HG03378 (cell line): ENCODE measurements at regions not wholly inside any gene's neighbourhood (a gene's known extent, or its start where the extent isn't known, plus 50 kb on each side); places are given as distances from the start of the nearest gene placed in this dataset.

Source experiments
- ATAC-seq: cut with Tn5 transposase; IDR thresholded peaks from one replicate; pipeline ENCODE4 v1.9.1; 2021; ENCODE audit warnings: mild to moderate bottlenecking, moderate library complexity; ENCODE audit not compliant: unreplicated experiment

DNA sequence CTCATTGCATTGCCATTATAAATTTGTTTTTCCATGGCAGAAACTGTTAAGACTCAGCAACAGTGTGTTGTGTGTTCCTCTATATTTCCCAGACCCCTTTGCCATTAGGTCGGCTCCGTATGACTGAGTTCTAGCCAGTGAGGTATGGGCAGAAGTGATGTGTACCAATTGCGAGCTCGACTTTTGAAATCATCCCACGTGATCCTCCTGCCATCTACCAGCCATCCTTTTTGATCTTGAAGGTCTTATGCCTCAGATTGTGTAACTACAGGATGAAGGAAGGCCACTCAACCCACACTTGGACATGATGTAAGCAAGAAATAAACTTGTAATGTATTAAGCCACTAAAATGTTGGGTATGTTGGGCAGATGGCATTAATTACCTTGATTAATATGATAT lies 562.3 kb downstream of the PDCD6IP start:
- ATAC-seq = no peak

GRCh38 chr3:34361921-34362320 lies 563.5 kb downstream of the PDCD6IP start:
- peak; percentile 96 for ATAC-seq

DNA sequence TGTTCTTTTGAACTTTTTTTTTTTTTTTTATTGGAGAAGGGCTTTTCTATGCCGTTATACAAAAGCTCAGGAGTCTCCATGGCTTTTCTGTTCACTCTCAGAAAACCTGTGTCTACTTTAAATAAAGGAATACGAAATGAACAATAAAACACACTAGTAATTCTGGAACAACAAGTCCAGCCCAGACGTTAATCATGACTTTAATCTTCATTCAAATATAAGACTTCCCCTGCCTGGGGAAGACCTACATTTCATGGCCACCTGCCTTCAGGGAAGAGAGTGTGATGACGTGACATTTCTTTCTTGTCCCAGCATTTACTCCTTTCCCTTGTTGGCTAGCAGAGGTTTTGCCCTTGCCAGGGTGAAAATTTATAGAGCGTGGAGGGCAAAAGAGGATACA lies 564.5 kb downstream of the PDCD6IP start:
- no peak for ATAC-seq

DNA sequence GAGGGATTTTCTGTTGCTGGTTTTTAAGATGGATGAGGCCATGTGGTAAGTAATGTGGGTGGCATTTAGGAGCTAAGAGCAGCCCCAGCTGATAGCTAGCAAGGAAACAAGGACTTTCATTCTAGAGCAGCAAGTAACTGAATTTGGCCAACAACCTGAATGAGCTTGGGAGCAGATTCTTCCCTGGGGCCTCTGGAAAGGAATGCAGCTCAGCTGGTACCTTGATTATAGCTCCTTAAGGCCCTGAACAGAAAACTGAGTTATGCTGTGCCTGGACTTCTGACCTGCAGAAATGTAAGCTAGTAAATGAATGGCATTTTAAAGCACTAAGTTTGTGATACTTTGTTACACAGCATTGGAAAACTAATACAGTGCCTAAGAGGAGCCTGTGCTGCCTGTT lies 565.5 kb downstream of the PDCD6IP start:
- ATAC-seq = no peak

DNA sequence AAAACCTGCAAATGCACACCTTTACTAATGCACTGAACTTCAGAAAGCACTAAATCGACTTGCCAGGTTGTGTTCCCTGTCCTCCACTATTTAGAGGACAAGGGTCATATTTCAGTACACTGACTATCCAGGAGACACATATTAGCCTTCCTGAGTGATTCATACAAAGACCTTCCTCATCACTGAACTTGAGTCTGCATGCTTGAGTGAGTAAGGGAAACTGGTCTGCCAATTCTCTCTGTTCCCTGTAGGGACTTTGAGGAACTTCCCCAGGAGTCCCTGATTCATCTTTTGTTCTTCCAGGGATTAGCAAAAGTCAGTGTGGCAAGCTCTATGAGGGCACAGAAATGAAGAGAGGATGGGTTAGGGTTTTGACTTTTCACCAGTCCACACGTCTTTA lies 565.9 kb downstream of the PDCD6IP start:
- no peak for ATAC-seq

GRCh38 chr3:34365231-34365630 lies 566.8 kb downstream of the PDCD6IP start:
- ATAC-seq = no peak

DNA sequence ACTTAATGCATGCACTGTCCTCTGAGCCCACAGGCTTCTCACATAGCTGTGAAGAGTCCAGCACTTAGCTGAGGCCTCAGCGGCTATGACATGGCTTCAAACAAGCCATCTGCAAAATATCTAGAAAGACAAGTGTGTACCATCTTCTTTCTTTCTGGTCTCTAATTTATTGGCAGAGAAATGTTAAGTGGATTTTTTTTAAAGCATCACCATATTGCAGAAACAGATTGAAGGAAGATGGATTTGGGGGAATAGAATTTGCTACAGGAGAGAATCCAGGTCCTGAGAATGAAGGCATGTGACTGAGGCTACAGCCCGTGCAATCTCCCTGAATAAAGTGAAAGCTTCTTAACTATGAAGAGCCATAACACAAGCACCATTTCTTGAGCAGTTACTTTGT lies 567.3 kb downstream of the PDCD6IP start:
- ATAC-seq = no peak

GRCh38 chr3:34367521-34367920 lies 569.1 kb downstream of the PDCD6IP start:
- ATAC-seq = no peak

- no peak for ATAC-seq
These were observed 576.1 kb downstream of the PDCD6IP start for GRCh38 chr3:34374521-34374920.

- ATAC-seq = no peak
These were observed 578.3 kb downstream of the PDCD6IP start for GRCh38 chr3:34376691-34377090.

DNA sequence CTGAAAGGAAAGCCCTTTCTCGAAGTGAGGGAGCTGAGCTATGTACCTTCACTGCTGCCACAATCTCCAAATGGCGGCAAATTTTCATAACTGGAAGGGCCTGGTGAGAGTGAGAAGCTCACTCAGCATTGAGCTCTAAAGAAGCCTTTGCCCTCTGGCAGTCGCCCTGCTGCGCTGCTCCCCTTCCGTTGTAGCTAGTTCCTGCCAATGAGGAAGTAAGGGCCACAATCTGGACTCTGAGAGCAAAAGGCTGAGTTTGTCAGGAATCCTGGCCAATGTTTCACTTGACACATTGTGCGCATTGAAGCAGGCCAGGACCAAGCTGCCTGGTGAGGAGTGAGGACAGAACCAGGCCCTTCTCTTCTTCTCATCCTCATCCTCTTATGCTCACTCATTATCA lies 579.5 kb downstream of the PDCD6IP start:
- no peak for ATAC-seq

- ATAC-seq = no peak
These were observed 582.8 kb downstream of the PDCD6IP start for GRCh38 chr3:34381243-34381642.

- no peak for ATAC-seq
These were observed 584.4 kb downstream of the PDCD6IP start for GRCh38 chr3:34382859-34383258.

GRCh38 chr3:34386309-34386708 lies 587.9 kb downstream of the PDCD6IP start:
- ATAC-seq = no peak

DNA sequence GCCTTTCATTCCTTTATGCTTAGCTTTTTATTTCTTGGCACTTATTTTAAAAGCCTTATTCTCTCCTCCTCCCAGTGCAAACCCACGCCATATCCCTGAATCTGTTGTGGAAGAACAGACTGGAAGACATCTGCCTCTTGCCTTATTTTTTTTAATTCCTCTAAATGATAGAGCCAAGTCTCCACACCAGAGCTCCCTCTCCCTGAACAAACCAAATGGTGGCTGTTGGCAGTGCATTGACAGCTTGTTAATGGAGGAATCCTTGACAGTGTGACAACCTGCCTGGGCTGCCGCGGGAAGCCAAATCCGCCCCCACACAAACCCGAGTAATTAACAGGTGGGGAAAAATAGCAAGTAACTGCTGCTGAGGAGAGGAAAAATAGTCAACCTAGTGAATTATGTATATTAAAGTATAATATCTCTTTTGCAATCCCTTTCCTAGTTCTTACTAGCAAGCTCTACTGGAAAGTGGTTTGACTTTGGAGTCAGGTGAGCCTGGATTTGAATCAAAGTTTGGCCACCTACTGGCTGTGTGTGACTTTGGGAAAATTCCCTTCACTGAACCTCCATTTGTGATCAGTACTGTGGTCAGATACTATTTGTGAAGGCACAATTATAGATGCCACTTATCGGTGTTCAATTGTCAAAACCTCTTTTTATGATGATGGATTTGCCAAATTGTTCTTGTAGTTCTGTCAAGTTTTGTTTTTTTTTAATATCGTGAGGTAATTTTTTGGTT lies 589.6 kb downstream of the PDCD6IP start:
- ATAC-seq = no peak

GRCh38 chr3:34388830-34389229 lies 590.4 kb downstream of the PDCD6IP start:
- no peak for ATAC-seq

GRCh38 chr3:34394978-34395748 lies 596.7 kb downstream of the PDCD6IP start:
- no peak for ATAC-seq

DNA sequence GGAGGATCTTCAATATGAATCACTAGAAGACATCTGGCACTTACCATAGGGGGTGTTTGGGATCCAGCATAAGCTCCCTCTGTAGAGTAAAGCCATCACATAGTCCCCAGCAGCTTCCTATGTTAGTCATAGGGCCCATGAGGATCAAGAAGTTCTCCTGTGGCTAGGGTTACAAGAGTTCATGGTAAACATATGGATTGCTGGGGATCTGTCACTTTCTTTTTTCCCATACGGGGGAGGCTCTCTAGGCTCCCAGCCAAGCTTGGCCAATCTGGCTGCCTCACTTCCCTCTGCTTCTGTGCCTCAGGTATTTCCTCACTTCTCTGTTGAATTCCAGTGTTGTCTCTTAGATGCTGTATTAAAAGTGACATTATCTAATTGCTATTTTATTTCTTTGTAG lies 597.9 kb downstream of the PDCD6IP start:
- ATAC-seq = no peak

DNA sequence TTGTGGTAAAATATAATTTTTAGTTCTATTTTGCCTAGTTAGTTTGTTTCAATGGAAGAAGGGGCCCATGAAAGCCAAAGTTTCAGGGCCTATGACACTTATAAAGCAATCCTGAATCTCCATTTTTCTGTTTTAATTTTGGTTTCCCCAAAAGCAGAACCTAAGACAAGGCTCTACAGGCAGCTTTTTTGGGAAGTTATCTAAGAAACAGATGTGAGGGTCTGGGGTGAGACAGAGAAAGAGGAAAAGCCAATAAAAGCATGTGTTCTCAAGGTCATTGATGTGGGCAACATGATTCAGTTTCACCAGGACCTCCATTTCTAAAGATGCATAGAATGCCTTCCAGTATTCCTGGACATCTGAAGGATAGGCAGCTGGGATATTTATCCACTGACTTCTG lies 598.5 kb downstream of the PDCD6IP start:
- no peak for ATAC-seq

DNA sequence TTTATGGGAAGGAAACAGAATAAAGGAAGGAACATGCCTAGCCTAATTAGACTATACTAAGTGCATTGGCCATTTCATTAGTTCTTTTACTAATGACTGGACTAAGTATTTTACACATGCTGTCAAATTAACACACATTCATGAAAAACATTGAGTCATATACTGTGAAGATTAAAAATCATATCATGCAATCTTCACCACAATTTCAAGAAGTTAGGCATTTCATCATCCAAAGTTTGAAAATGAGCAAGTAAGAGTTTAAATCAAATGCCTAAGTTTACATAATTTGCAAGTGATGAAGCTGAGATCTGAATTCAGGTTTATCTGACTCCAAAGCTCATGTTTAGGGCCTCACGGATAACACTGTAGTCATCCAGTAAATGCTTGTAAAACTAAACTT lies 601.0 kb downstream of the PDCD6IP start:
- no peak for ATAC-seq

GRCh38 chr3:34405159-34405558 lies 606.7 kb downstream of the PDCD6IP start:
- ATAC-seq = no peak

DNA sequence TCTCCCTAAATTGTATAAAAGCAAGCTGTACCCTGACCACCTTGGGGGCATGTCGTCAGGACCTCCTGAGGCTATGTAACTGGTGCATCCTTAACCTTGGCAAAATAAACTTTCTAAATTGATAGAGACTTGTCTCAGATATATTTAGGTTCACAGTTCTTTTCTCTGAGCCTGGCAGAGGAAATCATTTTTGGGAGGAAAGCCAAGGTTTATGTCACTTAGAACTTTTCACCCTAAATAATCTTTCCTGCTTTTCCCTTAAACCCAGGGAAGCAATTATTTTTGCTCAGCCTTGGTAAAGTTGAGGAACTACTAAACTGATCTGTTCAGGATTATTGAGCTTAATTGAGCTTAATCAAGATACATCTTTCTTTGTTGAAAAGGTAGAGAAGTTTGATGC lies 608.9 kb downstream of the PDCD6IP start:
- ATAC-seq = no peak
